ENCODE measurements at regions not wholly inside any gene's neighbourhood (a gene's known extent, or its start where the extent isn't known, plus 50 kb on each side); places are given as distances from the start of the nearest gene placed in this dataset.
"Not testable (repeated sequence)": the region's sequence is repeated elsewhere in the genome, so short reads cannot be mapped to it uniquely, and the experiment has no call there.

DNA sequence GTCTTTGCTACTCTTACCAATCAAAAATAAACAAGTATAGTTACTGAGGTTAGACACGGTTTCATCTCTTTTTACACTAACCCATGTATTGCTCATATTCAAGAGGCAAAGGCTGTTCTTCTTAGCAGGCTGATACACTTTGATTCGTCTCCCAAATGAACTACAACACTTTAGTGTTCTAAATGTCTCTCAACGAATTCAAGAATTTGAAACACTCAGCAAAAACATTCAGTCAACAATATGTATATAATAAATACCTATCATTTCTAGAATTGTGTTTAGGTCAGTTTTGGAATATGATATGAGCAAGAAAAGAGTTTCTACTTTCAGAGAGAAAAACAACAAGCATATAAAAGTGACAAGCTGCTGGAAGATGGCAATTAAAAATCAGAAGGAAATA, 669.6 kb upstream of the DPPA4 start:
- Mint-ChIP-seq H3K36me3 (ENCODE audit: low read depth) (no peaks in the 10 kb centered on the region), H3K9me3 (no peaks in the 10 kb centered on the region), H3K4me1 (ENCODE audit: low read depth) (no peaks in the 10 kb centered on the region), H3K27me3 (ENCODE audit: insufficient read depth) (no peaks in the 10 kb centered on the region), H3K4me3 (no peak overlapping the region), H3K27ac (no peak overlapping the region)
- intact Hi-C loops (cut with micrococcal nuclease), result no loop called here
- no peak for DNase-seq (ENCODE audit: low spot score)

DNA sequence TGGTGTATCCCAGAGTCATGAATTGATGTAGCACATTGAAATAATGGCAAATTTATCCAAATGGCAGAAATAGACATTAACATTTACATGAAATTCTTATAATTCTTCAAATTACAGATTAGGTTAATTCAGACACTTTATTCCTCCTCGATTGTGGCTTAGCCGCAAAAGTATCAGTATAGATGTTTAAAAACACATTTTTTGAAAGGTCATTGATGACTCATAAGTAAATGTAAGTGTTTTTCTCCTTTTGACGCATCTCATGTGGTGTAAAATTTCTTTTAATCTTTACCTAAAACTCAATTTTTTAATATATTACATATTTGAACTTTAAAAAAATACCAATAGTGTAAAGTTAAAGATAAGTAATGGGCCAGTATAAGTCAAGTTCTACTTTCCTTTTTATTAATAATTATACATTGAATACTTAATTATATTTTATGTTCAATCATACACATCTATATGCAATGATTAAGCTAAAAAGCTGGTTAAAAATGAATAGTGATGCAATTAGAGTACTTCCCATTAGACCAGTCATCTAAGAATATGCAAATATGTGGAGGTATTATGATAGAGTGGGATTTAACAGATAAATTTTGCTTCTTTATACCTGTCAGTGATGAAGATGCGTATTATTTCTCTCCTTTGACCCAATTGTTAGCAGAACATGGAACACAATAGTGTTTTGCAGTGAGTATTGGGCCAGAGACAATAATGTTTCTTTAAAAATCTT, 678.1 kb upstream of the DPPA4 start:
- intact Hi-C loops (cut with micrococcal nuclease), result no loop called here
- Mint-ChIP-seq H3K27me3 (ENCODE audit: insufficient read depth) (peaks cover 2% of the 10 kb centered on the region), H3K27ac (no peak overlapping the region), H3K4me1 (ENCODE audit: low read depth) (no peaks in the 10 kb centered on the region), H3K4me3 (no peak overlapping the region), H3K36me3 (ENCODE audit: low read depth) (peaks cover 1% of the 10 kb centered on the region), H3K9me3 (no peaks in the 10 kb centered on the region)
- DNase-seq (ENCODE audit: low spot score), result no peak

DNA sequence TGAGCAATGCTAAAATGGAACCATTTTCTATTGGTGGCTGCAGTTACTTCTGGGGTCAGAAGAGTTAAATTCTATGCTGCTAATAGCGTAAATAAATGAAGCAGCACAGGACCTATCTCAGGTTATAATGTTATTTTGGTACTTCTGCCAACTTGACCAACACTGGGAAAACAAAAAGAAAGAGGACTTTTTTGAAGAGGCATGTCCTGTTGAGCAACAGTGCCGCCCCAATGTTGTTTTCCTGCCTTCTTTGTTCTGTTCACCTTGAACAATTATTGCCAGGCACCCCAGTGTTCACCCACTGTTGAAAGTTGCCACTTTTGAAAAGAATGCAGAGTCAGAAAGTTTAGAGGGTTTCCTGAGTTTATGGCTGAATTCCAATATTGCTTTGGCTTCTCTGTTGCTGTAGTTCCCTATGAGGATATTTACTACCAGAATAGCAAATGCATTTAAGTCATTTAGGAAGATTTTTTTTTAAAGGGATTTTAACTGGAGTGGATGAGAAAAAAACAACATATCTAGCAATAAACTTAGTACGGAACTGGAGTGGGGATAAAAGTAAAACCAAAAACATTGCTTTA, 679.0 kb upstream of the DPPA4 start:
- DNase-seq (ENCODE audit: low spot score), result no peak
- no peaks in the 10 kb centered on the region for H3K4me1 Mint-ChIP-seq (ENCODE audit: low read depth)
- H3K9me3 Mint-ChIP-seq, result no peaks in the 10 kb centered on the region
- no peak overlapping the region for H3K27ac Mint-ChIP-seq
- intact Hi-C loops (cut with micrococcal nuclease), result no loop called here
- no peak overlapping the region for H3K4me3 Mint-ChIP-seq
- H3K36me3 Mint-ChIP-seq (ENCODE audit: low read depth), result peaks cover 1% of the 10 kb centered on the region
- H3K27me3 Mint-ChIP-seq (ENCODE audit: insufficient read depth), result peaks cover 2% of the 10 kb centered on the region

DNA sequence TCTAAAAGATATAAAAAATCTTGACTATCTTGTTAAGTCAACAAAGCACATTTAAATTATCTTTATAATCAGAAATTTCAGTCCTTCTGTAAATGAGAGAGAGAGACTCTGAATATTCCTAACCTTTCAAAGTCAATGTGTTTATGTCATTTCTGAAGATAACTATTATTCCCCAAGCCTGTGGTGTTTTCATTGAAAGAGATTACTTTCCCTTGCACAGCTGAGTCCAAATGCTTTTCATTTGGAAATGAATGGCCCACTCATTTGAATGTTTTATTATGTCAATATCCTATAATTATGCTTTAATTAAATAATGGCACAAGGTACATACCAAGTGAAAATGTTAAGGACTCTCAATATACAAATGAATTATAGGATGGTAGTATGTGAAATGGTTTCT, 680.0 kb upstream of the DPPA4 start:
- peaks cover 1% of the 10 kb centered on the region for H3K36me3 Mint-ChIP-seq (ENCODE audit: low read depth)
- no peak overlapping the region for H3K27ac Mint-ChIP-seq
- peaks cover 2% of the 10 kb centered on the region for H3K27me3 Mint-ChIP-seq (ENCODE audit: insufficient read depth)
- no peak overlapping the region for H3K4me3 Mint-ChIP-seq
- intact Hi-C loops (cut with micrococcal nuclease), result no loop called here
- DNase-seq (ENCODE audit: low spot score), result no peak
- H3K9me3 Mint-ChIP-seq, result no peaks in the 10 kb centered on the region
- no peaks in the 10 kb centered on the region for H3K4me1 Mint-ChIP-seq (ENCODE audit: low read depth)

DNA sequence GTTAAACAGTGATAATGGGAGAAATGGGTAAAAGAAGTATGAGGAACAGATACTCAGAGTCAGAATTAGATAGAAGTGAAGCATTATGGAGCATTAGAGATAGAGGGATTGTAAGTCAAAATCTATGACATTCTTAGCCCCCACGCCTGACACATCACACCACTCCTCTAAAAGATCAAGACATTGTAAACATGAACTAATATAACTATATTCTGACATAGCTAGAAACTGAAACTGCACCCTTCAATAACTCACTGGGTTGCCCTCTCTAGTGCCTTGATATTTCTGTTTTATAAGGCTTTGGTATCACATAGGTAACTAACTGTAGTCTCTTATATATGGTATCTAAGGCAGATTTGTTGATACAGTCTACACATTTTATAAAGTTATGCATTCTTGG, 684.3 kb upstream of the DPPA4 start:
- Mint-ChIP-seq H3K4me1 (ENCODE audit: low read depth) (no peaks in the 10 kb centered on the region), H3K27me3 (ENCODE audit: insufficient read depth) (peaks cover 2% of the 10 kb centered on the region), H3K36me3 (ENCODE audit: low read depth) (no peaks in the 10 kb centered on the region), H3K27ac (no peak overlapping the region), H3K4me3 (no peak overlapping the region), H3K9me3 (no peaks in the 10 kb centered on the region)
- no peak for DNase-seq (ENCODE audit: low spot score)
- intact Hi-C loops (cut with micrococcal nuclease), result no loop called here

DNA sequence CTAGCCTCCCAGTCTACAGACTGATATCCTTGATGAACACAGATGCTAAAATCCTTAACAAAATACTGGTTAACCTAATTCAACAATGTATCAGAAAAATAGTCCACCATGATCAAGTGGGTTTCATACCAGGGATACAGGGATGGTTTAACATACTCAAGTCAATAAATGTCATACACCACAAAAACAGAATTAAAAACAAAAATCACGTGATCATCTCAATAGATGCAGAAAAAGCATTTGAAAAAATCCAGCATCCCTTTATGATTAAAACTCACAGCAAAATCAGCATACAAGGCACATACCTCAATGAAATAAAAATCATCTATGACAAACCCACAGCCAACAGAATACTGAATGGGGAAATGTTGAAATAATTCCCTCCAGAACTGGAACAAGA, 685.7 kb upstream of the DPPA4 start:
- H3K4me1 Mint-ChIP-seq (ENCODE audit: low read depth); intact Hi-C loops (cut with micrococcal nuclease): not testable (repeated sequence)

DNA sequence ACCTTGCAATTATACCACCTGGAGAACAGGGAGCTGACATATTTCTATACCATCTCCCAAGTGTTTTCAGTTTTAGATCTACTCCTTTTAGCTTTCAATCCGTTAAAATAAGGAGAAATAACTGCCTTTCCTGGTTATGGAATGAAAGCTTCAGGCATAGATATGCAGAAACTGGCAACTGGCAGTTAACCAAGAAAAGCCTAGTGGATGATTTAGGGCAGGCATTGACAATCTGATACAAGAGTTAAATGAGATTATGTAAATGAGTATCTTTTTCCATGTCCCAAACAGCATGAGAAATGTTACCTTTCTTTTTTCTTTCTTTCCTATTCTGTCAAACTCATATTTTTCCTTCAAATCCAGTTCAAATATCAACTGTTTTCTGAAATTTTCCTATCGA, 689.1 kb upstream of the DPPA4 start:
- intact Hi-C loops (cut with micrococcal nuclease), result no loop called here
- Mint-ChIP-seq H3K36me3 (ENCODE audit: low read depth) (no peaks in the 10 kb centered on the region), H3K4me3 (no peak overlapping the region), H3K27me3 (ENCODE audit: insufficient read depth) (no peaks in the 10 kb centered on the region), H3K4me1 (ENCODE audit: low read depth) (no peaks in the 10 kb centered on the region), H3K9me3 (no peaks in the 10 kb centered on the region), H3K27ac (no peak overlapping the region)
- DNase-seq (ENCODE audit: low spot score), result no peak

More for the DNA sequence above, 685.7 kb upstream of the DPPA4 start:
- DNase-seq (ENCODE audit: low spot score); H3K27me3 Mint-ChIP-seq (ENCODE audit: insufficient read depth); H3K36me3 Mint-ChIP-seq (ENCODE audit: low read depth); H3K27ac Mint-ChIP-seq; H3K9me3 Mint-ChIP-seq; H3K4me3 Mint-ChIP-seq: not testable (repeated sequence)

DNA sequence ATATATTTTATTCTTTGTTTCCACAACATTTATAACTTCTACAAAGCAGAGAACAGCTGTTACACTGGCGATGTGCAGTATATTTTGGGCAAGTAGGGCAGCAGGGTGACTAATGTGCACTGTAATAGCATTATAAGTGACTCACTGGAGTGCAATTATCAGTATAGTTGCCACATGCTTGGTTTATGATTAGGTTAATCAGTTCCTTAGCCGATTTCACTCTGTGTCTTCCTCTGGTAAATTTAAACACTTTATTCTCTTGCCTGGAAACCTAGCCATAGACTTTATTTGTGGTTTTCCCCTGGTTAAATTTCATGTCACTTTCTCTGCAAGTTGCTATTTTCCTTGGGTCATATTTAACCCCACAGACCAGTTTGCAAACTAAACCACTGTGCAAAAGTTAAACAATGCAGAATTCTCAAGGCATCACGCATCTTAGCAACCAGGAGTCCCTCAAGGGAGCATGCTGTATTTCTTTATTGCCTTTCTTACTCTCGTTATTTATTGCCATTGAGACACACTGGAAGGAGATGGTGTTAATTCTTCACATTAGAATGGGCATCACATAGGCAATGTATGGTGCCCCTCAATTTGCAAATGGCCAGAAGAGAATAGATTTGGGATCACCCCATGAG, 690.2 kb upstream of the DPPA4 start:
- no peaks in the 10 kb centered on the region for H3K4me1 Mint-ChIP-seq (ENCODE audit: low read depth)
- DNase-seq (ENCODE audit: low spot score), result no peak
- H3K9me3 Mint-ChIP-seq, result no peaks in the 10 kb centered on the region
- H3K27me3 Mint-ChIP-seq (ENCODE audit: insufficient read depth), result no peaks in the 10 kb centered on the region
- intact Hi-C loops (cut with micrococcal nuclease), result no loop called here
- no peak overlapping the region for H3K4me3 Mint-ChIP-seq
- no peaks in the 10 kb centered on the region for H3K36me3 Mint-ChIP-seq (ENCODE audit: low read depth)
- H3K27ac Mint-ChIP-seq, result no peak overlapping the region

DNA sequence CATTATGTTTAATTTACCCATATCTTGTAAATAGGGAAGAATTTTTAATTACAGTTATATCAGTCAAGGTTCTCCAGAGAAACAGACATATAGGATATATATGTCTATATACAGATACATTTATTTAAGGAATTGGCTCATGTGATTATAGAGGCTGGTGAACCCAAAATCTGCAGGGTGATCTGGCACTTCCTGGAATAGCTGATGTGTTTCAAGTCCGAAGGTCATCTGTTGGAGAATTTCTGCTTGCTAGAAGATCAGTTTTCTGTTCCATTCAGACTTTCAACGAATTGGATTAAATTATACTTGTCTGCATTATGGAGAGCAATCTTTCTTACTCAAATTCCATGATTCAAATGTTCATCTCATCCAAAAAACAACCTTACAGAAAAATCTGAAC, 694.6 kb upstream of the DPPA4 start:
- intact Hi-C loops (cut with micrococcal nuclease), result no loop called here
- H3K36me3 Mint-ChIP-seq (ENCODE audit: low read depth), result no peaks in the 10 kb centered on the region
- H3K9me3 Mint-ChIP-seq, result no peaks in the 10 kb centered on the region
- no peak overlapping the region for H3K4me3 Mint-ChIP-seq
- H3K27me3 Mint-ChIP-seq (ENCODE audit: insufficient read depth), result no peaks in the 10 kb centered on the region
- no peak overlapping the region for H3K27ac Mint-ChIP-seq
- H3K4me1 Mint-ChIP-seq (ENCODE audit: low read depth), result no peaks in the 10 kb centered on the region
- DNase-seq (ENCODE audit: low spot score), result no peak

DNA sequence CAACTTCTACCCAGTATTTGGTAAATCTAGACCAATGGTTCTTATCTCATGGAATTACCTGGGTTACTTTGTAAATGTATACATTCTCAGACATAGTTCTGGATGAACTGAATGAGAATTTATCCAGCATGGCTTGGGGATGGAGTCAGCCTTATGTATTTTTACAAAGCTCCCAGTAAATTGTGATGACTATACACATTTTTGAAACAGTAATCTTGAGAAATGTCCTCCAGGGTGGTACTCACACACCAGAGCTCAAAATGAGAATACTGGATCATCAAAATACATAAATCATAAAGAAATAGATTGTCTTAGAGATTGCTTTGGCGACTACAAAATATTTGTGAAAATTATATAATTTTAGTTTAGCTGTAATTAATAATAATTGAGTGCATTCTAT, 722.1 kb upstream of the DPPA4 start:
- Mint-ChIP-seq H3K27ac (no peak overlapping the region), H3K4me1 (ENCODE audit: low read depth) (no peaks in the 10 kb centered on the region), H3K36me3 (ENCODE audit: low read depth) (no peaks in the 10 kb centered on the region), H3K9me3 (no peaks in the 10 kb centered on the region), H3K27me3 (ENCODE audit: insufficient read depth) (no peaks in the 10 kb centered on the region), H3K4me3 (no peak overlapping the region)
- intact Hi-C loops (cut with micrococcal nuclease), result no loop called here
- DNase-seq (ENCODE audit: low spot score), result no peak

DNA sequence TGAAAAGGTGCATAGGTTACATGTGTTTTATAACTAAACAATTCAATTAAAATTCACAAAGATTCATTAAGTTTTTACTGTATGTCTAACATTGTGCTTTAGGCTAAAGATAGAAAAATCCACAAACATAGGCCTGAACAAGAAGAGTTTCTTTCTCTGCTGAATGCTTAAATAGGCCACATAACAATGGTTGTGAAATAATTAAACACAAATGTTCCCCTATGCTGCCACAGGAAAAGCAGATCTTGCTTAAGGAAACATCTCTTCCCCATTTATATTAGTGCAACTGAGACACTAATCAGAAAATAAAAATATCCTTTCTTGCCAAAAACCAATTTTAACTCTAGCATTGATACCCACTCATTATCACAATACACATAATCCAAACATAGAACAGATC, 725.4 kb upstream of the DPPA4 start:
- Mint-ChIP-seq H3K27me3 (ENCODE audit: insufficient read depth) (no peaks in the 10 kb centered on the region), H3K9me3 (no peaks in the 10 kb centered on the region), H3K4me3 (no peak overlapping the region), H3K27ac (no peak overlapping the region), H3K4me1 (ENCODE audit: low read depth) (no peaks in the 10 kb centered on the region), H3K36me3 (ENCODE audit: low read depth) (no peaks in the 10 kb centered on the region)
- no peak for DNase-seq (ENCODE audit: low spot score)
- intact Hi-C loops (cut with micrococcal nuclease), result loop anchor here (5.0 to 10.0 kb wide), 2 partner anchors 328 to 815 kb away; no protein-coding TSS in a partner anchor

DNA sequence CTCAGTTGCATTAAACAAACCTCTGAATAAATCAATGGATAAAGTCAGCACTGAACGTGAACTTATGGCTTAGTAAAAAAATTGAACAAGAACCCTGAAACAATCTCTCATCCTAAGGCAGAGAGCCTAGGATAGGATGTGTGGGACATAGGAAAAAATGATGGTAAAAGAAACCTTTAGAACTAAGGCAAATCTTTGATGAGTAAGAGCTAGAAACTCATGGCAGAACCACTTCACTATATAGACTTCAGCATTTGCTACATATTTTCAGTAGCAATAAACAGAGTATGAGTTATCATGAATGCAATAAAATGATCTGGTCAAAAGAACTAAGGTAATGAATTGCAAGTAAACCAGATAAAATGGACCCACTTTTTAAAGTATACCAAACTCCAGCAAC, 725.8 kb upstream of the DPPA4 start:
- Mint-ChIP-seq H3K36me3 (ENCODE audit: low read depth) (no peaks in the 10 kb centered on the region), H3K4me1 (ENCODE audit: low read depth) (no peaks in the 10 kb centered on the region), H3K27me3 (ENCODE audit: insufficient read depth) (no peaks in the 10 kb centered on the region), H3K9me3 (no peaks in the 10 kb centered on the region), H3K4me3 (no peak overlapping the region), H3K27ac (no peak overlapping the region)
- DNase-seq (ENCODE audit: low spot score), result no peak
- intact Hi-C loops (cut with micrococcal nuclease), result loop anchor here (5.0 to 10.0 kb wide), 2 partner anchors 328 to 816 kb away; no protein-coding TSS in a partner anchor

DNA sequence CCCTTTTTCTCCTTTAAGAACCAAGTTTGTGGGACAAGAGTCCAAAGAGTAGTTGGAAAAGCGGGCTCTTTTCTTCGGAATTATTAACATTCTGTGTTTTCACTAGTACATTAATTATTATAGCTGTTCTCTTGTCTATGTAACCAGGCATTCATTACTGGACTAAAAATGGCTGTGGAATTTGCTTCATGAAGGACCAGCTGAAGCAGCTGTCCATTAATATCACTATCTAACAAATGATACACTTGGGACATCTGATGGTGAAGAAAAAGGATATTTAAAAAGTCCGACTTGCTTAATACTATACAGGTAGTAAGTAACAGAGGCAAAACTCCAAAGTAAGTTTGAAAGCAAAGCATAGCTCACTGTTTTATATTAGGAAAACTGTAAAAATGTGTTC, 728.9 kb upstream of the DPPA4 start:
- intact Hi-C loops (cut with micrococcal nuclease), result loop anchor here (10.0 kb wide), 1 partner anchor 331 kb away; no protein-coding TSS in a partner anchor
- Mint-ChIP-seq H3K9me3 (no peaks in the 10 kb centered on the region), H3K36me3 (ENCODE audit: low read depth) (no peaks in the 10 kb centered on the region), H3K27me3 (ENCODE audit: insufficient read depth) (peaks cover 1% of the 10 kb centered on the region), H3K4me3 (no peak overlapping the region), H3K27ac (no peak overlapping the region), H3K4me1 (ENCODE audit: low read depth) (no peaks in the 10 kb centered on the region)
- DNase-seq (ENCODE audit: low spot score), result no peak

All from activated T-helper 1 cell treated with anti-CD3 and anti-CD28 coated beads, Interleukin-12 subunit alpha, Interleukin-12 subunit beta, Interleukin-2, Interleukin-4 antibody, amounts not matched to agents 30 ng/mL and 10 ng/mL and 1 ng/mL, durations not matched to agents 14 hours and 24 hours and 36 hours (primary cell).